ENCODE measurements at regions not wholly inside any gene's neighbourhood (a gene's known extent, or its start where the extent isn't known, plus 50 kb on each side); places are given as distances from the start of the nearest gene placed in this dataset.
A peak's percentile ranks its signal among the peaks of the same experiment; 100 is the strongest.
"Not testable (repeated sequence)": the region's sequence is repeated elsewhere in the genome, so short reads cannot be mapped to it uniquely, and the experiment has no call there.

- DNase-seq; H3K36me3 ChIP-seq (ENCODE audit: low read depth); H3K4me3 ChIP-seq; intact Hi-C loops (cut with DNase I, micrococcal nuclease); ATAC-seq; H3K4me1 ChIP-seq (ENCODE audit: low read depth); H3K9me3 ChIP-seq: not testable (repeated sequence)
These were observed 140.9 kb upstream of the GOLGA6L4 start for GRCh38 chr15:84094720-84095119.

DNA sequence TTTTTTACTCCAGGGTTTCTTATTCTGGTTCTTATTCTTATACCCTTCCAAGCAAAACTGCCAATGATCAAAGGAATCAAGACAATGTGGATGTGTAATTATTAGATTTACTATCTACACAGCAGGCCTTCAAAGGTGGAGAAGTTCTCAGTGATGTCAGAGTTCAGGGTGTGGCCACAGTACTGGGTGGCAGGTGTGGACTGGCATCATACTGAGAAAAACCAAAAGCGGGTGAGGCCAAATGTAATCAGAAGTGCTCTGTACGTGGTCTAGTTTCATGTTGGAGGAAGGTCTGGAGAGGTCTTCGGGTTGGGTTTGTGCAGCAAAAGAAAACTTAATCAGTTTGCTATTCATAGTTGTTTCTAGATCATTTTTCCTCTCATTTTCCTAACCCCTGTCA, 138.5 kb upstream of the GOLGA6L4 start:
- ATAC-seq; H3K36me3 ChIP-seq (ENCODE audit: low read depth); H3K9me3 ChIP-seq; H3K4me3 ChIP-seq; H3K4me1 ChIP-seq (ENCODE audit: low read depth); intact Hi-C loops (cut with DNase I, micrococcal nuclease); DNase-seq: not testable (repeated sequence)

DNA sequence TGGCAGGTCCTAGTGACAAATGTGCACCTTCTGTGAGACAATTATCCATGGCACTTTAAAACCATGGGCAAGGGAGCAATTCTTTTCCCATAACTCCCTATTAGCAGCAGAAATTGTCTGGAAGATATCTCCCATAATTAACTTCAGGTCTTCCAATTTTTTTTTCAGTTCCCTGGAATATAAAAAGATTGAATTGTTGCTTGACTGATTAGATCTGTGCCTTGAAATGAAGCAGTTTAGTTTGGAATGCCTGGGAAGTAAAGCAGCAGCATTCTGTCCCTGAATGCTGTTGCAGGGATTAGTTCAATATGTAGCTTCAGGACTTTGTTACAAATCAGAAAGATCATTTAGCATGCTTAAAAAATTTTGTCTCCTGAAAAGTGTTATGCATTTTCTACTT, 137.0 kb upstream of the GOLGA6L4 start:
- intact Hi-C loops (cut with DNase I, micrococcal nuclease) = no loop called here
- DNase-seq = no peak
- ATAC-seq = no peak
- H3K4me1 ChIP-seq (ENCODE audit: low read depth) = no peaks in the 10 kb centered on the region
- no peaks in the 10 kb centered on the region for H3K36me3 ChIP-seq (ENCODE audit: low read depth)
- H3K9me3 ChIP-seq = no peaks in the 10 kb centered on the region
- no peak for TF ChIP-seq CTCF (IDR thresholded peaks at IDR 0.05)
- H3K4me3 ChIP-seq = no peak overlapping the region

DNA sequence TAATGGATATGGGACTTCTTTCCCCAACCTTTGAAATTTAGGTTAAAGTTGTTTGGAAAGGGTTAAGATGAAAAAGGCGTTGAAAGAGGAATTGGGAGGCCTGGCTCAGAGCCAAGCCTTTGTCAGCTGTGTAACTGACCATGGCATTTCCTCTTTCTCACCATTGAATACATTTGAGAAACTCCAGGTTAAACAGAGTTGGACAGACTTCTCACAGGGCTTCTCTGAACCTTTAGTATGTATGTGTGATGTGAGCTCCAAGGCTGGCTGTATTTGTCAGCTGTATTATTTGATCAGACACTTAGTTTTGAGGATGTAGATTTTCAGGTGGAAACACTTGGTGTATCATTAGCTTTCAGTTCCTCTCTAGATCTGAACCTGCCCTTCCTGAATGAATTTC, 136.4 kb upstream of the GOLGA6L4 start:
- no peaks in the 10 kb centered on the region for H3K36me3 ChIP-seq (ENCODE audit: low read depth)
- H3K4me1 ChIP-seq (ENCODE audit: low read depth) = no peaks in the 10 kb centered on the region
- ATAC-seq (no peak), DNase-seq (peak in 1 of 3 donors; percentile 38)
- H3K4me3 ChIP-seq = no peak overlapping the region
- no peaks in the 10 kb centered on the region for H3K9me3 ChIP-seq
- intact Hi-C loops (cut with DNase I, micrococcal nuclease) = no loop called here
- no peak for TF ChIP-seq CTCF (IDR thresholded peaks at IDR 0.05)

DNA sequence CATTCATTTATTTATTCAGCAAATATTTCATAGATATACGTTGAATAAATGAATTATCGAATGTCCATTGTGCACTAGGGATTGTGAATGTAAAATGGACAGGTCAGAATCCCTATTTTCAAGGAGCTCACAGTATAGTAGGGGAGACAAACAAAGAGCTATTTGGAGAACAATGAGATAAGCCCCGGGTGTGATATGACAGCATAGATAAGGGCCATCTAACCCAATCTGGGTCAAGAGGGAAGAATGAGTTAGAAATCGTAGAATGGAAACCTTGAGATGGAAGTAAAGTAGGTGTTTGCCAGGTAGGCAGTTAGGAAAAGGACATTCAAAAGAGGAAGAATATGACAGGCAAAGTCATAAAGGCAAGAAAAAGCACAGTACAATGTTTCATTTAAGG, 132.2 kb upstream of the GOLGA6L4 start:
- H3K4me3 ChIP-seq = no peak overlapping the region
- no peaks in the 10 kb centered on the region for H3K36me3 ChIP-seq (ENCODE audit: low read depth)
- no peak for TF ChIP-seq CTCF (IDR thresholded peaks at IDR 0.05)
- H3K9me3 ChIP-seq = no peaks in the 10 kb centered on the region
- intact Hi-C loops (cut with DNase I, micrococcal nuclease) = no loop called here
- no peaks in the 10 kb centered on the region for H3K4me1 ChIP-seq (ENCODE audit: low read depth)
- no peak for DNase-seq
- ATAC-seq = no peak

- ATAC-seq (peak; percentile 36), DNase-seq (no peak)
- Histone ChIP-seq H3K36me3 (ENCODE audit: low read depth) (no peaks in the 10 kb centered on the region), H3K9me3 (no peaks in the 10 kb centered on the region), H3K4me1 (ENCODE audit: low read depth) (no peaks in the 10 kb centered on the region), H3K4me3 (no peak overlapping the region)
- no peak for TF ChIP-seq CTCF (IDR thresholded peaks at IDR 0.05)
- intact Hi-C loops (cut with DNase I, micrococcal nuclease) = no loop called here
These were observed 130.7 kb upstream of the GOLGA6L4 start for GRCh38 chr15:84104853-84105252.

DNA sequence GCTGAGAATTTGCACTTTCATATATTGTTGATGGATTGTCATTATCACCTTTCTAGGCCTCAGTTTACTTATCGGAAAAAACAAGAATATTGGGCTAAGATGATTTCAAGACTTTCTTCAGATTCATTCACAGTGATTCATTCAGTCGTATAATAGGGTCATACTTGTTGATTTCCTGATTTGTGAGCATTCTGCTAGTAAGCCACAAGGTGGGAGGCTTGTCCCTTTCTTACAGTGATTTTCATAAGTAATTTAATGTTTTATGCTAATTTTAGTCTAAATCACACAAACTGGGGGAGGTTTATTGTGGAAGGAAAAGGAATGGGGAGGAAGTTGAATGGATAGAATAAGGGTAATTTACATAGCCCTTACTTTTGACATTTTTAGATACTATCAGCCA, 126.8 kb upstream of the GOLGA6L4 start:
- TF ChIP-seq CTCF (IDR thresholded peaks at IDR 0.05) = no peak
- H3K4me1 ChIP-seq (ENCODE audit: low read depth) = no peaks in the 10 kb centered on the region
- DNase-seq = no peak
- H3K9me3 ChIP-seq = no peaks in the 10 kb centered on the region
- intact Hi-C loops (cut with DNase I, micrococcal nuclease) = no loop called here
- no peaks in the 10 kb centered on the region for H3K36me3 ChIP-seq (ENCODE audit: low read depth)
- no peak overlapping the region for H3K4me3 ChIP-seq
- ATAC-seq = no peak
